ENCODE measurements at regions not wholly inside any gene's neighbourhood (a gene's known extent, or its start where the extent isn't known, plus 50 kb on each side); places are given as distances from the start of the nearest gene placed in this dataset.
A peak's percentile ranks its signal among the peaks of the same experiment; 100 is the strongest.

DNA sequence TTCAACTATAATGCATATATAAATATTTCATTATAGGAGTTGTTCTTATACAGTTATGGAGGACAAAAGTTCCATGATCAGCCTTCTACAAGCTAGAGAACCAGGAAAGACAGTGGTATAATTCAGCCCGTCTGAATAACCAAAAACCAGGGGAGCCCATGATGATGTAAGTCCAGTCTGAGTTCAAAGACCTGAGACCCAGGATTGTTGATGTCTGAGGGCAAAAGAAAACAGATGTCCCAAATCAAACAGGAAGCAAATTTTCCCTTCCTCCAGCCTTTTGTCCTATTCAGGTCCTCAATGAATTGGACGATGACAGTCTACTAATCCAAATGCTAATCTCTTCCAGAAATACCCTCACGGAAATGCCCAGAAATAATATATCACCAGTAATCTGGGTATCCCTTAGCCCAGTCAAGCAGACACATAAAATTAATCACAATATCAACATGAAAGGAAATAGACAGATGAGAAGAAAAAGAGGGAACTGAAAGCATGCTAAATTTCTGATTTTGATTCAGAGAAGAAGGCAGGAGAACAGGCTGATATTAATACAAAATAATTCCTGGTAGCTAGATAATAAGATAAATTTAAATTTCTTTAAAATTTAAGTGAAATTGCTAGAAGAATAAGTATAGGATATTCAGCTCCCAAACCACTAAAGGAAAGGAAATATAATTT, 255.6 kb upstream of the CTAGE1 start:
- DNase-seq, result no peak

DNA sequence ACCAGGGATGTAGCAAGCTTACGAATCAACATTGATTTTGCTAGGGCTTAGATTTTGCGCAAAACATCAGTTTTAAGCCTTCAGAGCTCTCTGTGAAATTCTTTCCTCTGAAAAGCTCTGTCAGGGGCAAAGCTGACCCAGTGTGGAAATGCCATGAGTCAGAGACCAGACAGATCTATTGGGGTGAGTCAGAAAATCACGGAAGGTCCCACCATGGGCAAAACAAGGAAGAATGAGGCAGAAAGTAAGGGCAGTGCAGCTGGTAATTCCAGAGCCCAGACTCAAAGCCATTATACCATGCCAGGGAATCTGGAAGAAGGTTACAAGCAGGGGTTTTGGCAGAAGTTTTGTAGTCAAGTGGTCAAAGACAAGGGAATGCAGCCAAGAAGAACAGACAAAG, 256.6 kb upstream of the CTAGE1 start:
- peak in 1 of 3 donors; percentile 62 for DNase-seq

DNA sequence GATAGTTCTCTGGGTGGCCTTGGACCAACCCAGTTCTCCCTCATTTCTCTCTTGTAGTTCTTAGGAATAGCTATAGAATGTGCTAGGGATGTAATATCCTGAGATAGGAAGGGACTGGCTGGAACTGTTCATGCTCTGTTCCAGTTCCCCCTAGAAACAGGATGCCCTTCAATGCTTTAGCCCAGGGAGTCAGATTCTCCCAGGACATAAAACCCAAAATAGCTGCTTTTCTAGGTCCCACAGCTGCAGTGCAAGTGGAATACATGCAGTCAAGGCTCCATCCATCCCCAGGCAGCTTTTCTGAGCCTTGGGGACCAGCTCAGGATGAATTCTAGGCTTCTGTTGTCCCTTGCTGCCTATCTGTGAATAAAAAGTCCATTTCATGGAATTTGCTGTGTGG, 257.3 kb upstream of the CTAGE1 start:
- DNase-seq, result no peak

DNA sequence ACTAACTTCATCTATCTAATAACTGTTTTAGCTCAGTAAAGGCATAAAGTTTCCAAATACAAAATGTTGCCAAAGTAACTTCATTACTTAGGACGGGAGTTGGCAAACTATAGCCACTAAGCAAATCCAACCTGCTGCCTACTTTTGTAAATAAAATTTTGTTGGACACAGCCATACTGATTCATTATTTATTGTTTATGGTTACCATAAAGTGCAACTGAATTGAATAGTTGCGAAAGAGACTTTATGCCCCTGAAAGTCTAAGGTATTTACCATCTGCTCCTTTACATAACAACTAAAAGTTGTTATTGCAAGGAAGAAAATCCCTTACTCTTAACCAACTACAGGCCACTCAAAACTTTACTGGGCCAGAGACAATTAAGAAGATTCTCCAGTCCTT, 256.7 kb upstream of the RBBP8 start:
- no peak for DNase-seq

DNA sequence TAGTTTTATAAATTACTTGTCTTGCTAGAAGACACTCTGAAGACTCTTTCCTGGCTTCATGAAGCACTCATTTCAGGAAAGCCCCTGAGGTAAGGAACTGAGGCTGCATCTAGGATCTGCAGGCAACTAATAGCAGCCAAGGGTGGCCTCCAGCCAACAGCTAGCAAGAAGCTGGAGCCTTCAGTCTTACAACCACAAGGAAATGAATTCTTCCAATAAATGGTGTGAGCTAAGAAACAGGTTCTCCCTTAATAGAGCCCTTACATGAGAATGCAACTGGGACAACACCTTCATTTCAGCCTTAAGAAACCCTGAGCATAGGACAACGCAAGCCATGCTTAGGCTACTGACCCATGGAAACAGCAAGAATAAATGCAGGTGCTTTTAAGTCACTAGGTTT, 254.6 kb upstream of the RBBP8 start:
- DNase-seq, result peak in 1 of 3 donors; percentile 50

DNA sequence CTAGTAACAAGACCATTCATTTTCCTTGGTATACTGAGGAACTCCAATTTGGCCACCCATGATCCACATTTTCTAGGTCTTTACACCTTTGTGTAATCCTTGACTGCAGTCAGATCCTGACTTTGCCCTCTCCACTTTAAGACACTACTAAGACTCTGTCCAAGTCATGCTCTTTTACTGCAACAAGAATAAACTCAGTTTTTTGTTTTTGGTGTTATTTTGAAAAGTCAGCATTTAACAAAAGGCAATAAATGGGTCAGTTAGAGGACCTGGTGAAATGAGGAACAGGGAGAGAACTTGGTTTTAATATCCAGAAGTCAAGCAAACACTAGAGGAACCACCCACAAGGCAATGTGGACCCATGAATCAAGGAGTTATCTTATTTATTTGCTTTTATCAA, 252.2 kb upstream of the RBBP8 start:
- no peak for DNase-seq

DNA sequence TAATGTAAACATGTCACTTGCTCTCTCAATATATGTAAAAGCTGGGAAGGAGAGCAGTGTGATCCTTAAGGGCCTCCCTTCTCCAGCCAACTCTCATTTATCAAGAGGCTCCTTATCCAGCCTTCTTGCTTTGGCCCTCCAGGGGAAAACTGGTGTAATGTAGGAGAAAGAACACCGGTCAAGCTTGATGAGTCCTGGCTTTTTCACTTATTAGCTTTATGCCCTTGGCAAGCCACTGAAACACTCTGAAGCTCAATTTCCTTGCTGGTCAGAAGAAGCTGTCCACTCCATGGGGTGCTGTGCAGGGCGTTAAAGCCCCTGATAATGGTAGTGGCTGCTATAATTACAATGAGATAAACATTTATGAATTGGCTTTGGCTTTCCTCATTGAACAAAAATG, 251.2 kb upstream of the RBBP8 start:
- peak in 1 of 3 donors; percentile 38 for DNase-seq

DNA sequence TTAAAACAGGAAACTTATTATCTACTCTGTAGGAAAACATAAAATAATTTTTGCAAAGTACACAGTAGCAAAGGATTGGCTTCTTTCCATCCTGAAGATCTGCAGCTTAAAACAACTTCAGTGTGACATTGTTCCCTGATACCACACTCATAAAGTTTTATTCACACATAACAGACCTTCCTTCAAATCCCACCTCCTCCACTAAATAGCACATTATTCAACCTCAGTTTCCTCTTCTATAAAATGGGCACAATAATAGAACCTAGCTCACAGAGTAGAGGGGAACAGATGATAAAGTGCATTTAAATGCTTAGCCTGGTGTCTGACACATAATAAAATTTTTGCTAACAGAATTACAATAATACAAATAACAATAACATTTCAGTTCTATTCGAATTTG, 250.4 kb upstream of the RBBP8 start:
- no peak for DNase-seq

DNA sequence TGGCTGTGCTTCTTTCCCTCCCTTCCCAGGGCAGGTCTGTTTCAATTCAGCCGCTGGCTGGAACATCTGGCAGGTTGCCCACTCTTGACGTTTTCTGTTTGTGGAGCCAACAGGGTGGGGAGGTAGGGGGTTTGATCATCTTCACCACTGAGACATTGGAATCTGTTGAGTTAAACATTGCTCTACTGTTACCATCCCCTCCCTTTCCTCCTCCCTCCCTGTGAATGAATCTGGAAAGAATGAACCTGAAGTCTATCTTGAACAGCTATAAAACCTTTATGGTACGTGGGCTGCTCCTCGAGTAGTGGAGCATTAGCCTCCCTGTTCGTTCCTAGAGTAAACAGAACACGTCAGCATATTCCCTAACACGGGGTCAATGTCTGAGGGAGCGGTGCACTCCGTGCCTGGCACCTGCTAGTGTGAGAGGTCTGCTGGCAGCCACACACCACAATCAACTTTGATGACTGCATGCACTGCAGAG, 249.9 kb upstream of the RBBP8 start:
- peak; percentile 73 to 89 (median 77) for DNase-seq

DNA sequence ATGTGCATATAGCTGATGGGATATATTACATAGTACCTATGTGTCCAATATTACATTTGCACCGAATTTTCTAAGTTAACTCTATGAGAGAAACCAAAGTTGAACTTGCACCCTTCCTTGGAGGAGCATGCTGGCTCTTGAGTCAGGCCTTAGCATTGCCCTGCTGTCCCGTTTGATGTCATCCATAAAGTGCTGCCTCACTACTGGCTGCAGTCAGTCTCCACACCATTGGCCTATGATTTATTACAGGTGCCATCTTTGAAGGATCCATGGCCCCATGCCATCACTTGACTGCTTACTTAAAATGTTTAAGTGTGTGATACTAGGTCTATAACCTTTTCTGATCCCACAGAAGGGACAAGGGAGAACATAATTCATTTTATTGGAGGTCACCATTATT, 249.3 kb upstream of the RBBP8 start:
- peak in 1 of 3 donors; percentile 22 for DNase-seq

DNA sequence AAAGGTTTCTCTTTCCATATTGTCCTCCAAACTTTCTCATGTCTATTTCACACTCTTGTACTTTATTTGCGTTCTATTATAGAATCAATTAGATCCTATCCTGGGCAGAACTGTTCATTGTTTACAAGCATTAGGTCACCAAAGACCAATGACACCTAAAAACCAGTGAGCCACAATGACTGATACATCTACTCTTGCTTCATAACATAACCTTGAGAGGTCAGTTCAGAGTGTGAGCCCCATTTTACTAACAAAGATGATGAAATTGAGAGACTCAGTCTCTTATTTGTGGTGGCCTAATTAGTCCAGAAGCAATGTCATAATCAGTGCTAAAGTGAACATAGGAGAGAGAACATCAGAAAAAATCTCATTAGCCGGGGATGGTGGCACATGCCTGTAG, 248.9 kb upstream of the RBBP8 start:
- no peak for DNase-seq

DNA sequence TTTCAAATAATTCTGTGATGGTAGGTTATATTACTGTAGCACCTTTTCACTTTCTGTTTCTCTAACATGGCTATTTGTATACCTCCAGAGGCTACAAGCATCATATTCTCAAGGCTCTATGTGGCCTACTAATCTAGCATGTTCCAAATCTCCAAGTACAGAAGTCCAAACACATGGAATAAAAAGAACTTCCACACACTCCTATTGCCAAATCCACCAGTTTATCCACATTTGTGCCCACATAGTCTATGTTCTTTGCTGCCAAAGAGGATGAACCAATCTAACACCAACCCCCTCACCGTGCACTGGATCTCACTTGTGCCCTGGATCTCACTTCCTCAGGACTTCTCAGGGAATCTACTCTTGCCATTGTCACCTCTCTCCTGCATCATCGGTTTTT, 247.3 kb upstream of the RBBP8 start:
- no peak for DNase-seq

DNA sequence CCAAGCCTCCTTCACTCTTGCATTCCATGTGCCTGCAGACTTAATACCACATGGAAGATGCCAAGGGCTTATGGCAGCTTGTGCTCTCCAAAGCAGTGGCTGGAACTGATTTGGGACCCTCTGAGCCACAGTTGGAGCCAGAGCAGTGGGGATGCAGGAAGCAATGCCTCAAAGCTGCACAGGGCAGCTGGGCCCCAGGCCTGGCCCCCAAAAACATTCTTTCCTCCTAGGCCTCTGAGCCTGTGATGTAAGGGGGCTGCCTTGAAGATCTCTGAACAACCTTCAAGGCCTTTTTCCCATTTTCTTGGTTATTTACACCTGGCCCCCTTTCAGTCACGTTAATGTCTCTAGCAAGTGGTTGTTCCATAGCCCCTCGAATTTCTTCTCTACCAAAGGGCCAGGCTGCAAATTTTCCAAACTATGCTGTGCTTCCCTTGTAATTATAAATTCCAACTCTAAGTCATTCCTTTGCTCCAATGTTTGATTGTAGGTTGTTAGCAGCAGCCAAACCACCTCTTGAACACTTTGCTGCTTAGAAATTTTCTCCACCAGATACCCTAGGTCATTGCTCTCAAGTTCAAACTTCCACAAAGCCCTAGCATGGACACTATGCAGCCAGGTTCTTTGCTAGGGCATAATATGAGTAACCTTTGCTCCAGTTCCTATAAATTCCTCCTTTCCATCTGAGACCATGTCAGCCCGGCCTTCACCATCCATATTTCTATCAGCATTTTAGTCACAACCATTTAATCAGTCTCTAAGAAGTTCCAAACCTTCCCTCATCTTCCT, 245.0 kb upstream of the RBBP8 start:
- DNase-seq, result no peak

DNA sequence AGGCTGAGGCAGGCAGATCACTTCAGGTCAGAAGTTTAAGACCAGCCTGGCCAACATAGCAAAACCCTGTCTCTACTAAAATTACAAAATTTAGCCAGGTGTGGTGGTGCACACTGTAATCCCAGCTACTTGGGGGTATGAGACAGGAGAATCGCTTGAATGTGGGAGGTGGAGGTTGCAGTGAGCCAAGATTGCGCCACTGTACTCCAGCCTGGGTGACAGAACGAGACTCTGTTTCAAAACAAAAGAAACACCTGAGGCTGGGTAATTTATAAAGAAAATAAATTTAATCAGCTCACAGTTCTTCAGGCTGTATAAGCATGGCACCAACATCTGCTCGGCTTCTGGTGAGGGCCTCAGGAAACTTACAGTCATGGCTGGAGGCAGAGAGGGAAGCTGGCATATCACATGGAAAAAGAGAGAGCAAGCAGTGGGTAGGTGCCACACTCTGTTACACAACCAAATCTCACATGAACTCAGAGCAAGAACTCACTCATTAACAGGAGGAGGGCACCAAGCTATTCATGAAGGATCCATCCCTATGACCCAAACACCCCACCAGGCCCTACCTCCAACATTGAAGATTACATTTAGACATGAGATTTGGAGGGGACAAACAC, 244.1 kb upstream of the RBBP8 start:
- no peak for DNase-seq

DNA sequence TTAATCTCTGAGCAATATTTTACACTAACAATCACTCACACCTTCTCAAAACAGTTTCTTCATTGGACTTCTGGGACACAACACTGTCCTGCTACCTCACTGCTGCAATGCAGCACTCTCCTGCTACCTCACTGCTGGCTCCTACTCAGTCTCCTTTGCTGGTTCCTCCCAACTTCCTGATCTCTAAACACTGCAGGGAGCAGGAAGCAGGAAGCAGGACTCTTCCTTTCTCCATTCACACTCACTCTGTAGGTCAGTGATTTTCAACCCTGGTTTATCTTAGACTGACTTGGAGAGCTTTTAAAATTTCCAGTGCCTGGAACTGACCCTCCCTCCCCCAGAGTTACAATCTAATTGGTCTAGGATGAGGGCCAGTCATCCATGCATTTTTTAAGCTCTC, 243.4 kb upstream of the RBBP8 start:
- DNase-seq, result no peak

DNA sequence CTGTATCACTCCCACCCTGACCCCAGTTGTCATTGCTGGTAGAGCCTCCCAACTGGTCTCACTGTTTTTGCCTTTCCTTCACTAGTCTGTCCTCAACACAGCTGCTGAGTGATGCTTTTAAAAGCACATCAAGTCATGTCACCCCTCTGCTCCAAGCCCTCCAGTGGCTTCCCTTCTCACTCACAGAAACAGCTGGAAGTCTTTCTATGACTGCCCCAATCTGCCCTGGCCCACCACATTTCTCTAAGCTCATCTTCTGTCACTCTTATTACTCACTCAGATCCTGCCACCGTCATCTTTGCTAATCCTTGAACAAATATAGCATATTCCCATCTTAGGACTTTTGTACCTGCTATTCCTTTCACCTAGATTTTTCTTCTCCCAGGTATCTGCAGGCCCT, 242.6 kb upstream of the RBBP8 start:
- no peak for DNase-seq

DNA sequence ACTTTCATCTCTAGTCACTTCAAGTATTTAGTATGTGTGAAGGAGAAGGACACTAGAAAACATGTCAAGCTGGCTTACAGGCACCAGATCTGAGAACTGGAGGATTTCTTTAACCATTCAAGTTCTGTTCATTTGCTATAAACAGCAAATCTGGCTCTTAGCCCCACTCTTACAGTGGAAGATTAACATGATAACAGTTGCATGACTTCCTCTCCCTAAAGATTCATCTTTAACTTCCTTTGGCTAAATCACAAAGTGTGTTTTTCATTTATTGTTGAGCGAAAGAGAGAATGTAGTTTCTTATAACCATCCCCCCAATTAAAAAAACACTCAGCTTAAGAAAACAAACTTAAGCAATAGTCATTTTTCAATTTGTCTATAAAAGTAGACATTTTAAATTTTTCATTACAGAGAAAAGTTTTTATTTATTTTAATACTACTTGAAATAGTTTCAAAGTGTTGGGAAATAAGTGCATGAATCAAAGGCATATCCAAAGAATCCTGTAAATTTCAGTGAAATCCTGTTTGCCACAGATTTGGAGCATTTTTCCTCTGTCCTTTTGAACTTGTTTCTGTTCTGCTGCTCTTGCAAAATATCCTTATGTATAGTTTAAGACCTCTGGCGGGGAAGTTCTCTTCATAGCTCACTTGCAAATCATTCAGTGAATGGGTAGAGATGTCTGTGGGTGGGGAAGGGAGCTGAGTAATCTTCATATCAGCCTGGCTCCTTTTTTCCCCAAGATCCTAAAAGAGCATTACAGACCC, 241.0 kb upstream of the RBBP8 start:
- peak in 2 of 3 donors; percentile 70 to 87 for DNase-seq

DNA sequence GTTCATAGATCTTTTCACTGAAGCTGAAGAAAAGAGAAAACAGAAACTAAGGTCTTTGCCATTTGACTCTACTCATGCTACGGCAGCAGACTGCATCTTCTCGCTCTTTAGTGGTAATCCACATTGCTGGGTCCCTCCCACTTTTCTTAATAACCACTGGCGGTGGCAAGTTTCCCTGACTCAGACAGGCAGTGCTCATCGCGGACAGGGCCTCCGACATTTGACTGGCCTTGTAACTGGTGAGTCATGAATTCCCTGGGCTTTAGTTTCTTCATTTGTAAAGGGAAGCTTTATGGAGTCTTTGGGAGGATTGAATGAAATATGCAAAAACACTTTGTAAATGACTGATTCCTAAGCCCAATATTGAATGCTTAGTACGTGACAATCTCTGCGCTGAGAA, 238.2 kb upstream of the RBBP8 start:
- DNase-seq, result peak in 2 of 3 donors; percentile 59 to 92

DNA sequence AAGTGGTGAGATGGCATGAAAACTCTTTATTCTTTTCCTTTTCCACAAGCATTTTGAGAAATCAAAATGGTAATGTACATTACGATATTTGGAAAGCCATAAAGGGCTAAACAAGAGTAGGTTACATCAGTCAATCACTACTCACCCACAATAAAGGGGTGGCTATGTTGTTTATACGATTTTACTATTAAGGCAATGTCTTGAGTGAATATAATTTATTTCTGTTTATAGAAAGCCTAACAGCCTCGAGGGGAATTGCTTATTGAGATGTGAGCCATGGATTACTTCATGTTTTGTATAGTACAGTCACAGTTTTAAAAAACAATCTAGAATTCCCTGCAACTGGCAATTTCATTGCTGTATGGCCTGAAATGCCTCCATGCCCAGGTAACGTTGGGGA, 237.5 kb upstream of the RBBP8 start:
- DNase-seq, result no peak

DNA sequence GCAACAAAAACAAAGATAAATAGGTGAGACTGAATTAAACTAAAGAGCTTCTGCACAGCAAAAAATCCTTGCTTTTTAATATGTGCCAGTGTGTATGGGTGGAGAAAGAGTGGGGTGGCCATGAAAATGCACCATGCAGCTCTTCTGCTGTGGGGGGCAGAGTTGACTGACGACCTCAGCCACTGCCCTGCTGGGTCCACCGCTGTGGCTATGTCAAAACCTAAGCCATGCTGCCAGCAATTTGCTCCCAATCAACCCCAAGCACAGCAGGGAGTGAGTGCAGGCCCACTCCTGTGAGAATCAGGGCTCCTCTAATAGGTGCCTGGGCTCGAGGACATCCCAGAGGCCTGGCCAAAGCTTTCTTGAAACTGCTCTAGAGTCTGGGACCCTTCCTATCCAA, 235.6 kb upstream of the RBBP8 start:
- DNase-seq, result no peak

DNA sequence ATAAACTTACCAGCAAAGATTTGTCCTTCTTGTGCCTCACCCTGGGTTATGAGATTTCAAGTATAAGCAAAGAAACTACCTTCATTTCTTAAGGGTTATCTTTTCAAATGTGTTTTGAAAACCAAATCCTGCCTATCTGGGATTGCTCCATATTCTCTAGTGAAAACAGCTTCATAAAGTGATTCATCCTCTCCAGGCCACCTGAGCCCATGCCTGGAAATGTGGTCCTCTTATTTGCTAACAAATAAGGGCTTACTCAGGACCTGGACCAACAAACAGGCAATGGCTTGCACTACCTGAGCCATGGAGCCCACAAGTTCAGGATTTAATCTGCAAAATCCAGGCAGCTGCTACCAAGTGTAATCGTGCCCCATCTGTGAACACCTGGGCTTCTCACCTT, 234.4 kb upstream of the RBBP8 start:
- DNase-seq, result no peak

DNA sequence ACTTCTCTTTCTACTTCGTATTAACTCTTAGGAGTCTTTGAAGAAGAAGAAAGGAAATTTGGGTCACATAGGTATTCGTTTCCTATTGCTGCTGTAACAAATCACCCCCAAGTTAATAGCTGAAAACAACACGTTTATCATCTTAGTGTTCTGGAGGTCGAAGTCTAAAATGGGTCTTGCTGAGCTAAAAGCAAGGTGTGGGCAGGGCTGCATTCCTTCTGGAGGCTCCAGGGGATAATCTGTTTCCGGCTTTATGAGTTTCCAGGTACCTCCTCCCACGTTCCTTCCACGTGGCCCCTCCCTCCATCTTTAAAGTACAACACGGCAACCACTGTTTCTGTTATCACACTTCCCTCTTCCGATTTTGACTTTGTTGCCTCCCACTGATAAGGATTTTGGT, 233.5 kb upstream of the RBBP8 start:
- DNase-seq, result no peak
